ENCODE measurements at regions not wholly inside any gene's neighbourhood (a gene's known extent, or its start where the extent isn't known, plus 50 kb on each side); places are given as distances from the start of the nearest gene placed in this dataset.

GRCh38 chr1:185561629-185562028 is 172.6 kb upstream of the HMCN1 start:
- TF ChIP-seq TOX (CRISPR knock-in tag; IDR thresholded peaks at IDR 0.05; ENCODE audit: borderline replicate concordance) (peak; percentile 30; the same call in 1 of the 2 replicates), ESRRG (CRISPR knock-in tag; IDR thresholded peaks at IDR 0.05) (no peak), PPARA (CRISPR knock-in tag; IDR thresholded peaks at IDR 0.05; ENCODE audit: borderline replicate concordance) (no peak)
- ATAC-seq = peak; percentile 12; the same call in 1 of the 3 replicates

GRCh38 chr1:185560760-185561159 is 173.4 kb upstream of the HMCN1 start:
- no peak for TF ChIP-seq PATZ1 (CRISPR knock-in tag; IDR thresholded peaks at IDR 0.05; ENCODE audit: borderline replicate concordance)
- TF ChIP-seq ESRRG (CRISPR knock-in tag; IDR thresholded peaks at IDR 0.05) = no peak
- TF ChIP-seq TSHZ2 (CRISPR knock-in tag; IDR thresholded peaks at IDR 0.05) = no peak
- no peak for TF ChIP-seq TCF4 (CRISPR knock-in tag; IDR thresholded peaks at IDR 0.05; ENCODE audit: borderline replicate concordance)
- ATAC-seq = no peak

- no peak for TF ChIP-seq CSRNP3 (CRISPR knock-in tag; IDR thresholded peaks at IDR 0.05)
- no peak for TF ChIP-seq ESRRG (CRISPR knock-in tag; IDR thresholded peaks at IDR 0.05)
- TF ChIP-seq ISL1 (CRISPR knock-in tag; IDR thresholded peaks at IDR 0.05) = no peak
- TF ChIP-seq ZNF70 (CRISPR knock-in tag; IDR thresholded peaks at IDR 0.05) = no peak
- no peak for TF ChIP-seq ARNTL (CRISPR knock-in tag; IDR thresholded peaks at IDR 0.05; ENCODE audit: borderline replicate concordance, low read depth)
- no peak for TF ChIP-seq PATZ1 (CRISPR knock-in tag; IDR thresholded peaks at IDR 0.05; ENCODE audit: borderline replicate concordance)
- TF ChIP-seq PPARA (CRISPR knock-in tag; IDR thresholded peaks at IDR 0.05; ENCODE audit: borderline replicate concordance) = no peak
- no peak for TF ChIP-seq ZFP3 (CRISPR knock-in tag; IDR thresholded peaks at IDR 0.05)
- TF ChIP-seq RARB (CRISPR knock-in tag; IDR thresholded peaks at IDR 0.05) = no peak
- no peak for TF ChIP-seq CREB5 (CRISPR knock-in tag; IDR thresholded peaks at IDR 0.05; ENCODE audit: low read depth)
- TF ChIP-seq TCF4 (CRISPR knock-in tag; IDR thresholded peaks at IDR 0.05; ENCODE audit: borderline replicate concordance) = no peak
- TF ChIP-seq BACH2 (CRISPR knock-in tag; IDR thresholded peaks at IDR 0.05; ENCODE audit: borderline replicate concordance) = no peak
- TF ChIP-seq ZNF8 (CRISPR knock-in tag; IDR thresholded peaks at IDR 0.05) = no peak
Measured at GRCh38 chr1:185559684-185560331, 174.4 kb upstream of the HMCN1 start.

GRCh38 chr1:185559151-185559550 is 175.0 kb upstream of the HMCN1 start:
- ATAC-seq = no peak
- TF ChIP-seq TSHZ2 (CRISPR knock-in tag; IDR thresholded peaks at IDR 0.05) (no peak), CREB5 (CRISPR knock-in tag; IDR thresholded peaks at IDR 0.05; ENCODE audit: low read depth) (no peak), POU6F1 (CRISPR knock-in tag; IDR thresholded peaks at IDR 0.05; ENCODE audit: borderline replicate concordance, low read depth) (no peak), BACH2 (CRISPR knock-in tag; IDR thresholded peaks at IDR 0.05; ENCODE audit: borderline replicate concordance) (no peak), TCF4 (CRISPR knock-in tag; IDR thresholded peaks at IDR 0.05; ENCODE audit: borderline replicate concordance) (no peak), PPARA (CRISPR knock-in tag; IDR thresholded peaks at IDR 0.05; ENCODE audit: borderline replicate concordance) (no peak), ZFP30 (CRISPR knock-in tag; IDR thresholded peaks at IDR 0.05) (no peak), GLIS3 (CRISPR knock-in tag; IDR thresholded peaks at IDR 0.05) (no peak)

More at GRCh38 chr1:185559684-185560331, 174.4 kb upstream of the HMCN1 start:
- peak; percentile 88 for ATAC-seq

All from SK-N-SH treated with all-trans-retinoic acid at 6 μM for 48 hours (cell line).